WTC11 (cell line): ENCODE measurements at regions not wholly inside any gene's neighbourhood (a gene's known extent, or its start where the extent isn't known, plus 50 kb on each side); places are given as distances from the start of the nearest gene placed in this dataset.

Source experiments
- ATAC-seq: fragments of 200-7000 bp; cut with Tn5 transposase; 2 replicates; pipeline ENCODE4 v1.10.0; 2021; ENCODE audit warnings: mild to moderate bottlenecking, moderate library complexity
- CTCF ChIA-PET: fragments of 300-600 bp; sonication (Branson Sonifier 250); formaldehyde crosslinking; loops from one replicate; lab custom pipeline; 2021; ENCODE audit warnings: antibody characterized with exemption; lab: Charles Lee
- POLR2A ChIA-PET: fragments of 350-600 bp; sonication (Branson Sonifier 250); formaldehyde crosslinking; loops from one replicate; lab custom pipeline; 2021; ENCODE audit warnings: antibody characterized with exemption; lab: Charles Lee
- DNase-seq: peaks from one replicate; pipeline ENCODE4 v3.0.0; 2021; ENCODE audit warnings: low spot score
- H3K27ac Mint-ChIP-seq: 2 replicates; pipeline ENCODE4 v1.8.0; 2021; ENCODE audit warnings: mixed read lengths
- H3K27me3 Mint-ChIP-seq: 2 replicates; pipeline ENCODE4 v1.8.0; 2021; ENCODE audit warnings: low read depth, mild to moderate bottlenecking, moderate library complexity, mixed read lengths
- H3K36me3 Mint-ChIP-seq: 2 replicates; pipeline ENCODE4 v1.8.0; 2021; ENCODE audit warnings: mixed read lengths
- H3K4me1 Mint-ChIP-seq: 2 replicates; pipeline ENCODE4 v1.8.0; 2022; ENCODE audit warnings: mixed read lengths
- H3K4me3 Mint-ChIP-seq: 2 replicates; pipeline ENCODE4 v1.8.0; 2021; ENCODE audit warnings: mild to moderate bottlenecking, moderate library complexity, mixed read lengths
- H3K9me3 Mint-ChIP-seq: 2 replicates; pipeline ENCODE4 v1.8.0; 2021; ENCODE audit warnings: mixed read lengths
- CREB1 ChIP-seq: sonication (generic); formaldehyde crosslinking; IDR thresholded peaks from 2 replicates; pipeline ENCODE4 v1.8.0; 2023; ENCODE audit warnings: mild to moderate bottlenecking, missing genetic modification reagents
- FOXK1 ChIP-seq: sonication (generic); formaldehyde crosslinking; IDR thresholded peaks from 2 replicates; pipeline ENCODE4 v1.8.0; 2022; ENCODE audit warnings: mild to moderate bottlenecking, moderate library complexity, missing genetic modification reagents
- GABPB1 ChIP-seq: sonication (generic); formaldehyde crosslinking; IDR thresholded peaks from 2 replicates; pipeline ENCODE4 v1.8.1; 2023; ENCODE audit warnings: mild to moderate bottlenecking, missing genetic modification reagents
- GRHL2 ChIP-seq: fragments of 250-450 bp; sonication (Bioruptor Pico); IDR thresholded peaks from 2 replicates; pipeline ENCODE4 v1.8.0; 2022; ENCODE audit warnings: mild to moderate bottlenecking, moderate library complexity; ENCODE audit not compliant: insufficient replicate concordance, severe bottlenecking
- HMGA2 ChIP-seq: fragments of 250-450 bp; sonication (Bioruptor Pico); IDR thresholded peaks from 2 replicates; pipeline ENCODE4 v1.4.0; 2021; ENCODE audit warnings: mild to moderate bottlenecking, moderate library complexity
- NR3C1 ChIP-seq: sonication (generic); formaldehyde crosslinking; conservative IDR thresholded peaks from 2 replicates; pipeline ENCODE4 v1.8.1; 2023; ENCODE audit warnings: low read depth, mild to moderate bottlenecking, missing genetic modification reagents
- RELA ChIP-seq: sonication (generic); formaldehyde crosslinking; IDR thresholded peaks from 2 replicates; pipeline ENCODE4 v1.8.1; 2022; ENCODE audit warnings: missing genetic modification reagents, mild to moderate bottlenecking, borderline replicate concordance
- ZBTB21 ChIP-seq: sonication (generic); formaldehyde crosslinking; IDR thresholded peaks from 2 replicates; pipeline ENCODE4 v1.8.1; 2023; ENCODE audit warnings: mild to moderate bottlenecking, missing genetic modification reagents, borderline replicate concordance
- ZNF121 ChIP-seq: sonication (generic); formaldehyde crosslinking; IDR thresholded peaks from 2 replicates; pipeline ENCODE4 v1.8.0; 2023; ENCODE audit warnings: missing genetic modification reagents
- ZNF263 ChIP-seq: sonication (generic); formaldehyde crosslinking; IDR thresholded peaks from 2 replicates; pipeline ENCODE4 v1.8.1; 2022; ENCODE audit warnings: low read depth, mild to moderate bottlenecking, moderate library complexity, missing genetic modification reagents
- TF ChIP-seq, protein P1 (sequence below): sonication (generic); formaldehyde crosslinking; IDR thresholded peaks from 2 replicates; pipeline ENCODE4 v1.8.1; 2022; ENCODE audit warnings: low read depth, missing genetic modification reagents, borderline replicate concordance
- TF ChIP-seq, protein P2 (sequence below): sonication (generic); formaldehyde crosslinking; IDR thresholded peaks from 2 replicates; pipeline ENCODE4 v1.8.0; 2022; ENCODE audit warnings: mild to moderate bottlenecking, missing genetic modification reagents
- TF ChIP-seq, protein P3 (sequence below): sonication (generic); formaldehyde crosslinking; IDR thresholded peaks from 2 replicates; pipeline ENCODE4 v1.8.1; 2023; ENCODE audit warnings: mild to moderate bottlenecking, missing genetic modification reagents
- TF ChIP-seq, protein P4 (sequence below): fragments of 200-600 bp; IDR thresholded peaks from 2 replicates; pipeline ENCODE4 v1.8.0; 2022; ENCODE audit warnings: antibody characterized with exemption
- TF ChIP-seq, protein P5 (sequence below): sonication (generic); formaldehyde crosslinking; IDR thresholded peaks from 2 replicates; pipeline ENCODE4 v1.8.0; 2022; ENCODE audit warnings: mild to moderate bottlenecking, missing genetic modification reagents
- TF ChIP-seq, protein P6 (sequence below): fragments of 250-450 bp; sonication (Bioruptor Pico); conservative IDR thresholded peaks from 2 replicates; pipeline ENCODE4 v1.9.0; 2021; ENCODE audit warnings: mild to moderate bottlenecking
- TF ChIP-seq, protein P7 (sequence below): sonication (generic); formaldehyde crosslinking; IDR thresholded peaks from 2 replicates; pipeline ENCODE4 v1.8.0; 2022; ENCODE audit warnings: mild to moderate bottlenecking, missing genetic modification reagents
- TF ChIP-seq, protein P8 (sequence below): fragments of 250-450 bp; sonication (Bioruptor Pico); IDR thresholded peaks from 2 replicates; pipeline ENCODE4 v2.1.2; 2022; ENCODE audit warnings: mild to moderate bottlenecking, moderate library complexity

DNA sequence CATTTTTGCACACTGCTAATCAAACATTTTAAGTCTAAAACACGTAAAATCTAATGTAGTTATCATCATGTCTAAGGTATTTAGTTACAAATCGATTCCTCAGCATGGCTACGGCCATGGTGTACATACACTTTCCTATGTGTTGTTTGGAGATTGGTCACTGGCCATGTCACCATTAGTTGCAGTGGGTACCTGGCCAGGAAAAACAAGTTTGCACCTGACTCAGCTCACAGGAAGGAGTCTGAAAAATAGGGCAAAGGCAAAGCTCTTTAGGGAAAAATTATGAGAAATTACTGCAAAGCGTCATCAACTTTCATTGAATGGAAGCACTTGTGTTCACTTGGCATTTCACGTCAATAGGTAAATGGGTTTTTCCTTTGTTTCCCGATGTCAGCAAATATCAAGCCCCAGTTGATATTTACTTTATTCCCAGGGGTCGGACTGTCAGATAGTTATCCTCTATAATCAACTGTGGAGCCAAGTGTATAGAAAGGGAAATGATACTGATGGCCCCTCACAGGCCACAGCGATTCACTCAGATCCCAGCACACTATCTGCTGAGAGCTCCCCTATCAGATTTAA is 626.0 kb upstream of the ADAMTS16 start (continued):
- TF ChIP-seq, protein P1, sequence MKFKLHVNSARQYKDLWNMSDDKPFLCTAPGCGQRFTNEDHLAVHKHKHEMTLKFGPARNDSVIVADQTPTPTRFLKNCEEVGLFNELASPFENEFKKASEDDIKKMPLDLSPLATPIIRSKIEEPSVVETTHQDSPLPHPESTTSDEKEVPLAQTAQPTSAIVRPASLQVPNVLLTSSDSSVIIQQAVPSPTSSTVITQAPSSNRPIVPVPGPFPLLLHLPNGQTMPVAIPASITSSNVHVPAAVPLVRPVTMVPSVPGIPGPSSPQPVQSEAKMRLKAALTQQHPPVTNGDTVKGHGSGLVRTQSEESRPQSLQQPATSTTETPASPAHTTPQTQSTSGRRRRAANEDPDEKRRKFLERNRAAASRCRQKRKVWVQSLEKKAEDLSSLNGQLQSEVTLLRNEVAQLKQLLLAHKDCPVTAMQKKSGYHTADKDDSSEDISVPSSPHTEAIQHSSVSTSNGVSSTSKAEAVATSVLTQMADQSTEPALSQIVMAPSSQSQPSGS (CRISPR knock-in tag) = no peak
- TF ChIP-seq GABPB1 = no peak

DNA sequence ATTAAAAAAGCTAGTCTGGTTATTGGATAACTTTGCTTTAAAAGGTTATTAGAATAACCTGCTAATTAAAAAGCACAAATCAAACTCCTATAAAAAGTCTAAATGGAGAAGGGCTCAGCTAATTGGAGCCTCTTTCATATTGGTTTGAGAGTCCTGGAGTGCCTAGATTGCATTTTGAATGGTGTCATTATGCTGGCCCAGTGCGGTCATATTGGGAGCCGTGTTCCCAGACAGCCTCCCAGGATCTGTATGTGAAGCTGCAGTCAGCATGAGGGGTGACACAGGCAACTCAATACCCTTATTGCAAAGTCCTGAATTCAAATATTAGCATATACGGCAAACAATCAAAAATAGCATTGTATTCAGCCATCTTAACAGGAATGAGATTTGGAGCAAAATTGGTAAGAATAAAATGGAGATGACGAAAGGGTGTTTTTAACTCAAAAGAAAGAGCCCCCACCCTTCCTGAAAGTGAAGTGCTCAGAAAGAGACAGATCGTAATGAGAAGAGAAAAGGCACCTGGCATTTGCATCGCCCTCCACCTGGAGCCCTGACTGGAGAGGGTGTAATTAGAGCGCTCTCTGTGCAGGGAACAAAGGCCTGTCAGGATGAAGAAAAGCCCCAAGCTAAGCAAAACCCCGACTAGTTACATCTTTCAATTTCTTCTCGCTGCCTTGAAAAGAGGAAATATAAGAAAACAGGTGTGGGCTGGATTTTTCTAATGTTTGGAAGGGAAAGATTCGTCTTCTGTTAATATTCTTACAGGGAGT is 621.0 kb upstream of the ADAMTS16 start:
- Mint-ChIP-seq H3K27ac (peak overlapping the region; percentile 85), H3K9me3 (no peaks in the 10 kb centered on the region), H3K4me1 (peaks cover 18% of the 10 kb centered on the region), H3K36me3 (no peaks in the 10 kb centered on the region), H3K27me3 (no peaks in the 10 kb centered on the region), H3K4me3 (peak overlapping the region; percentile 19; the same call in 1 of the 2 replicates)
- ChIA-PET POLR2A (no interaction called here), CTCF (interaction anchor here (1.6 kb wide), 1 partner anchor 44 kb away, joined by 3 read pairs; no protein-coding TSS in a partner anchor)
- ATAC-seq (peak; percentile 84), DNase-seq (peak; percentile 23)
- TF ChIP-seq, protein P2, sequence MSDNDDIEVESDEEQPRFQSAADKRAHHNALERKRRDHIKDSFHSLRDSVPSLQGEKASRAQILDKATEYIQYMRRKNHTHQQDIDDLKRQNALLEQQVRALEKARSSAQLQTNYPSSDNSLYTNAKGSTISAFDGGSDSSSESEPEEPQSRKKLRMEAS = no peak
- TF ChIP-seq HMGA2 (CRISPR knock-in tag) (no peak), ZNF263 (CRISPR knock-in tag) (no peak), NR3C1 (CRISPR knock-in tag) (no peak)
- TF ChIP-seq, protein P3, sequence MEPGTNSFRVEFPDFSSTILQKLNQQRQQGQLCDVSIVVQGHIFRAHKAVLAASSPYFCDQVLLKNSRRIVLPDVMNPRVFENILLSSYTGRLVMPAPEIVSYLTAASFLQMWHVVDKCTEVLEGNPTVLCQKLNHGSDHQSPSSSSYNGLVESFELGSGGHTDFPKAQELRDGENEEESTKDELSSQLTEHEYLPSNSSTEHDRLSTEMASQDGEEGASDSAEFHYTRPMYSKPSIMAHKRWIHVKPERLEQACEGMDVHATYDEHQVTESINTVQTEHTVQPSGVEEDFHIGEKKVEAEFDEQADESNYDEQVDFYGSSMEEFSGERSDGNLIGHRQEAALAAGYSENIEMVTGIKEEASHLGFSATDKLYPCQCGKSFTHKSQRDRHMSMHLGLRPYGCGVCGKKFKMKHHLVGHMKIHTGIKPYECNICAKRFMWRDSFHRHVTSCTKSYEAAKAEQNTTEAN = no peak
- TF ChIP-seq, protein P4, sequence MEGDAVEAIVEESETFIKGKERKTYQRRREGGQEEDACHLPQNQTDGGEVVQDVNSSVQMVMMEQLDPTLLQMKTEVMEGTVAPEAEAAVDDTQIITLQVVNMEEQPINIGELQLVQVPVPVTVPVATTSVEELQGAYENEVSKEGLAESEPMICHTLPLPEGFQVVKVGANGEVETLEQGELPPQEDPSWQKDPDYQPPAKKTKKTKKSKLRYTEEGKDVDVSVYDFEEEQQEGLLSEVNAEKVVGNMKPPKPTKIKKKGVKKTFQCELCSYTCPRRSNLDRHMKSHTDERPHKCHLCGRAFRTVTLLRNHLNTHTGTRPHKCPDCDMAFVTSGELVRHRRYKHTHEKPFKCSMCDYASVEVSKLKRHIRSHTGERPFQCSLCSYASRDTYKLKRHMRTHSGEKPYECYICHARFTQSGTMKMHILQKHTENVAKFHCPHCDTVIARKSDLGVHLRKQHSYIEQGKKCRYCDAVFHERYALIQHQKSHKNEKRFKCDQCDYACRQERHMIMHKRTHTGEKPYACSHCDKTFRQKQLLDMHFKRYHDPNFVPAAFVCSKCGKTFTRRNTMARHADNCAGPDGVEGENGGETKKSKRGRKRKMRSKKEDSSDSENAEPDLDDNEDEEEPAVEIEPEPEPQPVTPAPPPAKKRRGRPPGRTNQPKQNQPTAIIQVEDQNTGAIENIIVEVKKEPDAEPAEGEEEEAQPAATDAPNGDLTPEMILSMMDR = no peak
- TF ChIP-seq, protein P5, sequence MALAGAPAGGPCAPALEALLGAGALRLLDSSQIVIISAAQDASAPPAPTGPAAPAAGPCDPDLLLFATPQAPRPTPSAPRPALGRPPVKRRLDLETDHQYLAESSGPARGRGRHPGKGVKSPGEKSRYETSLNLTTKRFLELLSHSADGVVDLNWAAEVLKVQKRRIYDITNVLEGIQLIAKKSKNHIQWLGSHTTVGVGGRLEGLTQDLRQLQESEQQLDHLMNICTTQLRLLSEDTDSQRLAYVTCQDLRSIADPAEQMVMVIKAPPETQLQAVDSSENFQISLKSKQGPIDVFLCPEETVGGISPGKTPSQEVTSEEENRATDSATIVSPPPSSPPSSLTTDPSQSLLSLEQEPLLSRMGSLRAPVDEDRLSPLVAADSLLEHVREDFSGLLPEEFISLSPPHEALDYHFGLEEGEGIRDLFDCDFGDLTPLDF (CRISPR knock-in tag) = no peak
- TF ChIP-seq, protein P6, sequence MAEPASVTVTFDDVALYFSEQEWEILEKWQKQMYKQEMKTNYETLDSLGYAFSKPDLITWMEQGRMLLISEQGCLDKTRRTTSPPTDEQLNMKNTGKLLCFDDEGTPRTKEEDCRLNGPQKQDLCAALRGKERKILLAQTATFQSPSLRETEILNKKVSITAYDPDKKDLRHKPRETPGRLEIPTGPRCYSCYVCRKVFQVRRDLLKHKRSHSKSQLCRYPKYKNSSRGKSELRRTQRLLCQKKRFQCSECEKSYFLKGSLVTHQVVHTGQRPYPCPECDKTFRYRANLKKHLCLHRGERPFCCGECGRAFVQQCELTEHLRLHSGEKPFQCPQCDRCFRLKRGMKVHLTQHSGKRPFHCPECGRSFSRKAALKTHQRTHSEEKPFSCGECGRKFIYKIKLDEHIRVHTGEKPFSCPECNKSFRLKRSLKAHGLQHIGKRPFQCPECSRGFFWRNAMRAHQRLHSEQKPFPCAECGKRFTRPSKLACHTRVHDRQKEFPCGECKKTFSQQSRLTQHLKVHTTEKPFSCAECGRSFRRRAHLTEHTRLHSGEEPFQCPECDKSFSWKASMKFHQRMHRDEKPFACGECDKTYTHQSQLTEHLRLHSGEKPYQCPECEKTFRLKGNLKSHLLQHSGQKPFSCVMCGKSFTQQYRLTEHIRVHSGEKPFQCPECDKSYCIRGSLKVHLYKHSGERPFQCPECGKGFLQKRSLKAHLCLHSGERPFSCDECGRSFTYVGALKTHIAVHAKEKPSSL = no peak

DNA sequence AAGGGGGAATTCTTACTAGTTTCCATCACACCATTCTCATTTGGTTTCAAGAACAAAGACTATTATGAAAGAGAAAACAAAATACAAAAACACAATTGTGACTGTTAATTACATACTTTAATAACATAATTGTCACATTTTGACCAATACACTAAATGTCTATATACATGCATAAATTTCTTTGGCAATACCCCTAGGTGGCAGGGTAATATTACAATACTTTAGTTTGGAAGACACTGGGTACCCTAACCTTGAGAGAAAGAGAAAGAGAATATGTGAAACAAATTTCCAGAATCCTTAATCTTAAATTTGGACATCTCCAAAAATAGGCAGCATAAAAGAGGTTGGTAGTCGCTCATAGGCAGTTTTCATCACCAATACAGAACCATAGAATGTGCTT is 619.6 kb upstream of the ADAMTS16 start:
- Mint-ChIP-seq H3K4me3 (no peak overlapping the region), H3K4me1 (peaks cover 18% of the 10 kb centered on the region), H3K27ac (no peak overlapping the region), H3K9me3 (no peaks in the 10 kb centered on the region), H3K36me3 (no peaks in the 10 kb centered on the region; the same call in 1 of the 2 replicates), H3K27me3 (no peaks in the 10 kb centered on the region)
- ChIA-PET CTCF (no interaction called here), POLR2A (no interaction called here)
- no peak for DNase-seq
- ATAC-seq = no peak
- TF ChIP-seq ZNF121 (CRISPR knock-in tag) (no peak), FOXK1 (no peak), RELA (CRISPR knock-in tag) (no peak), CREB1 (CRISPR knock-in tag) (no peak), ZBTB21 (CRISPR knock-in tag) (no peak), GRHL2 (no peak)
- TF ChIP-seq, protein P7, sequence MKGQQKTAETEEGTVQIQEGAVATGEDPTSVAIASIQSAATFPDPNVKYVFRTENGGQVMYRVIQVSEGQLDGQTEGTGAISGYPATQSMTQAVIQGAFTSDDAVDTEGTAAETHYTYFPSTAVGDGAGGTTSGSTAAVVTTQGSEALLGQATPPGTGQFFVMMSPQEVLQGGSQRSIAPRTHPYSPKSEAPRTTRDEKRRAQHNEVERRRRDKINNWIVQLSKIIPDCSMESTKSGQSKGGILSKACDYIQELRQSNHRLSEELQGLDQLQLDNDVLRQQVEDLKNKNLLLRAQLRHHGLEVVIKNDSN = no peak
- TF ChIP-seq, protein P8, sequence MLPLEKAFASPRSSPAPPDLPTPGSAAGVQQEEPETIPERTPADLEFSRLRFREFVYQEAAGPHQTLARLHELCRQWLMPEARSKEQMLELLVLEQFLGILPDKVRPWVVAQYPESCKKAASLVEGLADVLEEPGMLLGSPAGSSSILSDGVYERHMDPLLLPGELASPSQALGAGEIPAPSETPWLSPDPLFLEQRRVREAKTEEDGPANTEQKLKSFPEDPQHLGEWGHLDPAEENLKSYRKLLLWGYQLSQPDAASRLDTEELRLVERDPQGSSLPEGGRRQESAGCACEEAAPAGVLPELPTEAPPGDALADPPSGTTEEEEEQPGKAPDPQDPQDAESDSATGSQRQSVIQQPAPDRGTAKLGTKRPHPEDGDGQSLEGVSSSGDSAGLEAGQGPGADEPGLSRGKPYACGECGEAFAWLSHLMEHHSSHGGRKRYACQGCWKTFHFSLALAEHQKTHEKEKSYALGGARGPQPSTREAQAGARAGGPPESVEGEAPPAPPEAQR (CRISPR knock-in tag) = no peak
